KMS-11 (cell line): ENCODE measurements at regions not wholly inside any gene's neighbourhood (a gene's known extent, or its start where the extent isn't known, plus 50 kb on each side); places are given as distances from the start of the nearest gene placed in this dataset.

ENCODE experiments used
- H2AFZ ChIP-seq: fragments of 200-600 bp; sonication (generic); 2 replicates; pipeline ENCODE4 v1.6.1; 2016; ENCODE audit warnings: antibody characterized with exemption, mixed run types, low read depth
- H3K27ac ChIP-seq: fragments of 200-600 bp; sonication (generic); 2 replicates; pipeline ENCODE4 v1.6.1; 2016; ENCODE audit warnings: mild to moderate bottlenecking, mixed run types
- H3K27me3 ChIP-seq: fragments of 200-600 bp; sonication (generic); 2 replicates; pipeline ENCODE4 v1.6.1; 2017; ENCODE audit warnings: mild to moderate bottlenecking, low read depth, mixed run types, moderate library complexity; ENCODE audit not compliant: insufficient read depth
- H3K36me3 ChIP-seq: fragments of 200-600 bp; sonication (generic); 2 replicates; pipeline ENCODE4 v1.6.1; 2017; ENCODE audit warnings: mild to moderate bottlenecking, mixed run types; ENCODE audit not compliant: insufficient read depth
- H3K4me1 ChIP-seq: fragments of 200-600 bp; sonication (generic); 2 replicates; pipeline ENCODE4 v1.6.1; 2016; ENCODE audit warnings: mild to moderate bottlenecking, low read depth, mixed run types; ENCODE audit not compliant: poor library complexity, severe bottlenecking
- H3K4me2 ChIP-seq: fragments of 200-600 bp; sonication (generic); 2 replicates; pipeline ENCODE4 v1.7.0; 2016; ENCODE audit warnings: mild to moderate bottlenecking, mixed run types
- H3K4me3 ChIP-seq: fragments of 200-600 bp; sonication (generic); IDR thresholded peaks from 2 replicates; pipeline ENCODE4 v1.6.1; 2017; ENCODE audit warnings: low read depth, low read length, mixed read lengths; ENCODE audit not compliant: insufficient read depth
- H3K79me2 ChIP-seq: fragments of 200-600 bp; sonication (generic); 2 replicates; pipeline ENCODE4 v1.6.1; 2016; ENCODE audit warnings: low read depth, mixed run types; ENCODE audit not compliant: insufficient read depth
- H3K9ac ChIP-seq: fragments of 200-600 bp; sonication (generic); 2 replicates; pipeline ENCODE4 v1.6.1; 2016; ENCODE audit warnings: mild to moderate bottlenecking, mixed run types
- H4K20me1 ChIP-seq: fragments of 200-600 bp; sonication (generic); 2 replicates; pipeline ENCODE4 v1.6.1; 2016; ENCODE audit warnings: mild to moderate bottlenecking, mixed run types; ENCODE audit not compliant: insufficient read depth
- TF ChIP-seq, protein P1 (sequence below): fragments of 200-600 bp; sonication (generic); conservative IDR thresholded peaks from 2 replicates; pipeline ENCODE4 v1.6.1; 2017; ENCODE audit warnings: low read depth, mild to moderate bottlenecking, antibody characterized with exemption, low read length, moderate library complexity, mixed read lengths

DNA sequence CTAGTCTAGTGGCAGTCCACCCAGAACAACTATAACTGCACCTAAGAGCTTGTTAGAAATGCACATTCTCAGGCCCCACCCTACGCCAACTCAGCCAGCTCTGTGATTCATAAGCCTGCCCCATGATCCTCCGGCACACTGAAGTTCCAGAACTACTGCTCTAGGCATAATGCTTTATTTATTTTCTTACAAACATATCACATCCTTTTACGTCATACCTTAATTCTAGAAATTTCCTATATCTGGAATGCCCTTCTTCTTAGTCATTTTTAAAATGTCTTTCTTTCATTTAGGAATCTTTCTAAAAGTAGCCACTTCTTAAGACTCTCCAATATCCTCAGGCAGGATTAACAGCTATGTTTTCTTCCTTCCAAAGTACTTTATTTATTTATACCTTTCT lies 480.1 kb downstream of the INHBA start:
- Histone ChIP-seq H3K36me3 (no peaks in the 10 kb centered on the region), H3K79me2 (no peaks in the 10 kb centered on the region), H3K27ac (no peak overlapping the region), H2AFZ (no peak overlapping the region), H3K4me3 (no peak overlapping the region), H4K20me1 (no peaks in the 10 kb centered on the region), H3K4me1 (peaks cover 27% of the 10 kb centered on the region), H3K9ac (no peak overlapping the region), H3K27me3 (no peaks in the 10 kb centered on the region), H3K4me2 (no peak overlapping the region)
- TF ChIP-seq, protein P1, sequence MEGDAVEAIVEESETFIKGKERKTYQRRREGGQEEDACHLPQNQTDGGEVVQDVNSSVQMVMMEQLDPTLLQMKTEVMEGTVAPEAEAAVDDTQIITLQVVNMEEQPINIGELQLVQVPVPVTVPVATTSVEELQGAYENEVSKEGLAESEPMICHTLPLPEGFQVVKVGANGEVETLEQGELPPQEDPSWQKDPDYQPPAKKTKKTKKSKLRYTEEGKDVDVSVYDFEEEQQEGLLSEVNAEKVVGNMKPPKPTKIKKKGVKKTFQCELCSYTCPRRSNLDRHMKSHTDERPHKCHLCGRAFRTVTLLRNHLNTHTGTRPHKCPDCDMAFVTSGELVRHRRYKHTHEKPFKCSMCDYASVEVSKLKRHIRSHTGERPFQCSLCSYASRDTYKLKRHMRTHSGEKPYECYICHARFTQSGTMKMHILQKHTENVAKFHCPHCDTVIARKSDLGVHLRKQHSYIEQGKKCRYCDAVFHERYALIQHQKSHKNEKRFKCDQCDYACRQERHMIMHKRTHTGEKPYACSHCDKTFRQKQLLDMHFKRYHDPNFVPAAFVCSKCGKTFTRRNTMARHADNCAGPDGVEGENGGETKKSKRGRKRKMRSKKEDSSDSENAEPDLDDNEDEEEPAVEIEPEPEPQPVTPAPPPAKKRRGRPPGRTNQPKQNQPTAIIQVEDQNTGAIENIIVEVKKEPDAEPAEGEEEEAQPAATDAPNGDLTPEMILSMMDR: no peak

DNA sequence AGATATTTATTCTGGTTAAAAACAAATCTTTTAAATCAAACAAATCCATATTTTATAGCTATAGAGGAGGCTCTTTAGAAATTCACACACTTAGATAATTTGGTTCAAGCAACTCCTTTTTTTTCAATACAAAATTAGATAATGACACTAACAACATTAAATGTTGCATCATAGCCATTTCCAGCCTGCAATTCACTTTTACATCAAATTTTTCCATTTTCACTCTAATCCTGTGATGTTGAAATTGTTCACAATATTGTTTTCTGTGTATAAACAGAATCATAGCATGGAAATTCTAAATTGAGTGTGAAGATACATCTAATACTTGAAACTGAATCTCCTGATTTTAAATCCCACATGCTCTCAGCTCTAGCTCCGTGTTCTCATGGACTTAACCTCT lies 482.6 kb downstream of the INHBA start:
- H3K27me3 ChIP-seq: no peaks in the 10 kb centered on the region
- H3K36me3 ChIP-seq: no peaks in the 10 kb centered on the region
- H3K4me1 ChIP-seq: peaks cover 27% of the 10 kb centered on the region
- no peak overlapping the region for H3K4me3 ChIP-seq
- H3K27ac ChIP-seq: no peak overlapping the region
- peak overlapping the region; percentile 55; the same call in 1 of the 2 replicates for H3K4me2 ChIP-seq
- H3K9ac ChIP-seq: no peak overlapping the region
- H4K20me1 ChIP-seq: no peaks in the 10 kb centered on the region
- no peaks in the 10 kb centered on the region for H3K79me2 ChIP-seq
- TF ChIP-seq, protein P1: no peak
- no peak overlapping the region for H2AFZ ChIP-seq

DNA sequence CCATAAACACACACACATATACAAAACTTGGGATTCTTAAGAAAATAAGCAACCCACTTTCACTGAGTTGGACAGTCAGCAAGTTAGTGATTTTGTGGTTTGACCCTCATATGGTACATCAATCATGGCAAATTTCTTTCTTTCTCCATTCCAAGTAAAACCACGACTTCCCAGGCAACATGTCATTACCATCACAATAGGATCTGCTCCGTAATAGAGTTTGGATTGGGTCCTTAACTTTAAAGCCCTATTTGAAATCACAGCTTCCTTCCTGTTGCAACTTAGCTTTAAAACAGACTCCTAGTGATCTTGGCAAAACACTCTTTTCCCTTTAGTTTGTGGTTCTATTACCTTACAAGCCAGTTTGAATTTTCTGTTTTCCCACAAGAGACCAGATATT lies 483.6 kb downstream of the INHBA start:
- Histone ChIP-seq H4K20me1 (no peaks in the 10 kb centered on the region), H3K9ac (no peak overlapping the region), H2AFZ (no peak overlapping the region), H3K4me3 (no peak overlapping the region), H3K27ac (no peak overlapping the region), H3K79me2 (no peaks in the 10 kb centered on the region), H3K36me3 (no peaks in the 10 kb centered on the region), H3K4me1 (peaks cover 27% of the 10 kb centered on the region), H3K4me2 (no peak overlapping the region), H3K27me3 (no peaks in the 10 kb centered on the region)
- TF ChIP-seq, protein P1: no peak

DNA sequence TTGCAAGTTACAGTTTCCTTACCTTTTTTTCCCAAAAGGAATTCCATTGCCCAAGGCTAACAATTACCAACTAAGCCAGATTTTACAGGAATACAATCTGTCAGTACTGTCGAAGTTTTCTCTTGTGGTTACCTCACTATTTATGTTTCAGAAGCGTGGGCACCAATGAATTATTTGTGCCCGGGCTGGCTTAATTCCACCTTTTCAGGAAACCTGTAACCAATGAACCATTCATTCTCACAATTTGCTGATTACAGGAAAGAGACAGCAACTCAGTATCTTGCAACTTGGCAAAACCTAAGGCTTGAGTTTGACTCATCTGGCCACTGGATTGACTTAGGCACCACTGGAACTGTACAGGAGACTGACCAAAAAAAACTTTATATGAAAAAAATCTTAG lies 485.6 kb downstream of the INHBA start:
- no peaks in the 10 kb centered on the region for H4K20me1 ChIP-seq
- H2AFZ ChIP-seq: no peak overlapping the region
- H3K4me1 ChIP-seq: peaks cover 25% of the 10 kb centered on the region
- H3K4me3 ChIP-seq: no peak overlapping the region
- no peaks in the 10 kb centered on the region for H3K36me3 ChIP-seq
- TF ChIP-seq, protein P1: no peak
- H3K27ac ChIP-seq: no peak overlapping the region
- no peaks in the 10 kb centered on the region for H3K79me2 ChIP-seq
- no peak overlapping the region for H3K4me2 ChIP-seq
- no peak overlapping the region for H3K9ac ChIP-seq
- no peaks in the 10 kb centered on the region for H3K27me3 ChIP-seq

DNA sequence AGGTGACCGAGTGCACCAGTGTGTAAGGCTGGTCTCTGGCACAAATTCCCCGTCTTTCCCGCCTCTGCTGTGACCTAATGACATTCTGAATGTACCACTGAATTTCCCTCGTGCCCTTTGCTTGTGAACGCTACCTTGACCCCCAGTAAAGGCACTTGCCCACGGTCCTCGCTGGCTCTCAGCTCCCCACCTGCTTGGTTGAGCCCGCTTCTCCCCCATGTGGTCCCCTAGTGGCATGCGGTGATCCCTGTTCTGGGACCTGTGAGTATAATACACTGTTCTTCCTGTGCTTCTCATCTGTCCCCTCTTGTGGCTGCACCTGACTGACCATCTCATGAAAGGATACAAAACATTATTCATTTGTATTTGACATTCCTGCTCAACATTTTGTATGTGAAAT lies 495.7 kb downstream of the INHBA start:
- H2AFZ ChIP-seq: peak overlapping the region; percentile 50; the same call in 1 of the 2 replicates
- no peaks in the 10 kb centered on the region for H3K79me2 ChIP-seq
- H3K27ac ChIP-seq: peak overlapping the region; percentile 91
- H3K27me3 ChIP-seq: no peaks in the 10 kb centered on the region
- peaks cover 59% of the 10 kb centered on the region for H3K4me1 ChIP-seq
- no peaks in the 10 kb centered on the region; the same call in 1 of the 2 replicates for H4K20me1 ChIP-seq
- no peaks in the 10 kb centered on the region for H3K36me3 ChIP-seq
- H3K4me2 ChIP-seq: peak overlapping the region; percentile 94
- no peak overlapping the region for H3K4me3 ChIP-seq
- no peak overlapping the region for H3K9ac ChIP-seq
- TF ChIP-seq, protein P1: no peak
